Calu3 (cell line): ENCODE measurements at regions not wholly inside any gene's neighbourhood (a gene's known extent, or its start where the extent isn't known, plus 50 kb on each side); places are given as distances from the start of the nearest gene placed in this dataset.

ENCODE experiments used
- BruUV-seq: library from RNA; stranded (reverse); fragments of 400-500 nt; replicated peaks from 2 replicates; lab custom pipeline; 2021; lab: Mats Ljungman, UMichigan
- CTCF ChIA-PET: fragments of 300-600 bp; sonication (Branson Sonifier 250); formaldehyde crosslinking; loops from one replicate; lab custom pipeline; 2022; ENCODE audit warnings: antibody characterized with exemption; lab: Charles Lee
- DNase-seq: peaks from one replicate; pipeline ENCODE4 v3.0.0; 2022
- H3K27ac Mint-ChIP-seq: one replicate; pipeline ENCODE4 v1.8.0; 2022; ENCODE audit warnings: mixed read lengths; ENCODE audit not compliant: unreplicated experiment
- H3K27me3 Mint-ChIP-seq: one replicate; pipeline ENCODE4 v1.8.0; 2022; ENCODE audit warnings: mixed read lengths; ENCODE audit not compliant: unreplicated experiment
- H3K36me3 Mint-ChIP-seq: one replicate; pipeline ENCODE4 v1.8.0; 2022; ENCODE audit warnings: mild to moderate bottlenecking, moderate library complexity, mixed read lengths; ENCODE audit not compliant: insufficient read depth, unreplicated experiment
- H3K4me1 Mint-ChIP-seq: one replicate; pipeline ENCODE4 v1.8.0; 2022; ENCODE audit warnings: mild to moderate bottlenecking, low read depth, mixed read lengths; ENCODE audit not compliant: unreplicated experiment
- H3K4me3 Mint-ChIP-seq: one replicate; pipeline ENCODE4 v1.8.0; 2022; ENCODE audit warnings: mild to moderate bottlenecking, low read depth, moderate library complexity, mixed read lengths; ENCODE audit not compliant: unreplicated experiment
- H3K9me3 Mint-ChIP-seq: one replicate; pipeline ENCODE4 v1.8.0; 2022; ENCODE audit warnings: low read depth, mixed read lengths; ENCODE audit not compliant: unreplicated experiment
- CTCF ChIP-seq: fragments of 200-600 bp; IDR thresholded peaks from one replicate; pipeline ENCODE4 v1.8.0; 2022; ENCODE audit warnings: antibody characterized with exemption; ENCODE audit not compliant: unreplicated experiment
- intact Hi-C: fragments of 100-400 bp; cut with micrococcal nuclease; formaldehyde crosslinking; loops from one replicate; pipeline ENCODE4 v1.10.0; 2022; ENCODE audit not compliant: unreplicated experiment

GRCh38 chr12:73817161-73817560 is 720.5 kb upstream of the ATXN7L3B start:
- no peak for DNase-seq
- Mint-ChIP-seq H3K27ac (no peak overlapping the region), H3K36me3 (no peaks in the 10 kb centered on the region), H3K27me3 (no peaks in the 10 kb centered on the region), H3K4me3 (no peak overlapping the region), H3K4me1 (no peaks in the 10 kb centered on the region), H3K9me3 (peaks cover 6% of the 10 kb centered on the region)
- TF ChIP-seq CTCF, result no peak
- CTCF ChIA-PET, result no interaction called here
- intact Hi-C loops, result no loop called here
- no TSS peak for BruUV-seq

- CTCF ChIA-PET, result no interaction called here
These were observed 703.9 kb upstream of the ATXN7L3B start for GRCh38 chr12:73833746-73834145.

GRCh38 chr12:73841963-73842362 is 695.7 kb upstream of the ATXN7L3B start:
- no TSS peak for BruUV-seq
- intact Hi-C loops, result no loop called here
- no peaks in the 10 kb centered on the region for H3K36me3 Mint-ChIP-seq
- H3K4me3 Mint-ChIP-seq, result no peak overlapping the region
- DNase-seq, result no peak
- H3K27ac Mint-ChIP-seq, result no peak overlapping the region
- no peaks in the 10 kb centered on the region for H3K4me1 Mint-ChIP-seq
- no peak for TF ChIP-seq CTCF
- CTCF ChIA-PET, result no interaction called here
- no peaks in the 10 kb centered on the region for H3K9me3 Mint-ChIP-seq
- H3K27me3 Mint-ChIP-seq, result no peaks in the 10 kb centered on the region

More at GRCh38 chr12:73833746-73834145, 703.9 kb upstream of the ATXN7L3B start:
- intact Hi-C loops, result no loop called here
- DNase-seq, result no peak
- Mint-ChIP-seq H3K4me1 (no peaks in the 10 kb centered on the region), H3K9me3 (peaks cover 2% of the 10 kb centered on the region), H3K27me3 (no peaks in the 10 kb centered on the region), H3K4me3 (no peak overlapping the region), H3K36me3 (no peaks in the 10 kb centered on the region), H3K27ac (no peak overlapping the region)
- no TSS peak for BruUV-seq
- no peak for TF ChIP-seq CTCF

- CTCF ChIA-PET, result no interaction called here
- no peak for TF ChIP-seq CTCF
- DNase-seq, result no peak
- H3K4me3 Mint-ChIP-seq, result no peak overlapping the region
- intact Hi-C loops, result no loop called here
- no peaks in the 10 kb centered on the region for H3K36me3 Mint-ChIP-seq
- no peaks in the 10 kb centered on the region for H3K27me3 Mint-ChIP-seq
- H3K9me3 Mint-ChIP-seq, result no peaks in the 10 kb centered on the region
- no peaks in the 10 kb centered on the region for H3K4me1 Mint-ChIP-seq
- BruUV-seq, result no TSS peak
- no peak overlapping the region for H3K27ac Mint-ChIP-seq
These were observed 674.1 kb upstream of the ATXN7L3B start for GRCh38 chr12:73863546-73863945.
